Amniotic stem cell (primary cell): ENCODE measurements at regions not wholly inside any gene's neighbourhood (a gene's known extent, or its start where the extent isn't known, plus 50 kb on each side); places are given as distances from the start of the nearest gene placed in this dataset.

Source experiments
- DNase-seq: peaks from one replicate; lab custom pipeline; 2025; lab: John Stamatoyannopoulos, UW

DNA sequence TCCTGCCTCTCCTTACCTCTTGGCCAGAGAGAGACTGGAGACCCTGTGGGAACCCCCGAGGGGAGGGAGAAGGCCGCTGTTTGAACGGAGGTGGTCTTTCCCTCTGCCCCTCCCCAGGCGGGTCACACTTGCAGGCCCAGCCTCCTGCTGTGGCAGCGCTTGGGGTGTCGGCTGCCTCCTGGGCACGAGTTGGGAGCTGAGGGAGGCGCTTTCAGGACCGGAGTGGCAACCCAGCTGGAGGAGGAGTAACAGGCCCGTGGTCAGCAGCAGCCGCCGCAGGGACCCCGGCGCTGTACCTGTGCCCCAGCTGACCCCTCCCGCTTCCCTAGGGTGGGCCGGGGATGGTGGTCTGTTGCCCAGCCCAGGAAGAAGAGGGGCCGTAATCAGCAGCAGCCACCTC lies 278.3 kb downstream of the SEC14L1 start:
- no peak for DNase-seq

DNA sequence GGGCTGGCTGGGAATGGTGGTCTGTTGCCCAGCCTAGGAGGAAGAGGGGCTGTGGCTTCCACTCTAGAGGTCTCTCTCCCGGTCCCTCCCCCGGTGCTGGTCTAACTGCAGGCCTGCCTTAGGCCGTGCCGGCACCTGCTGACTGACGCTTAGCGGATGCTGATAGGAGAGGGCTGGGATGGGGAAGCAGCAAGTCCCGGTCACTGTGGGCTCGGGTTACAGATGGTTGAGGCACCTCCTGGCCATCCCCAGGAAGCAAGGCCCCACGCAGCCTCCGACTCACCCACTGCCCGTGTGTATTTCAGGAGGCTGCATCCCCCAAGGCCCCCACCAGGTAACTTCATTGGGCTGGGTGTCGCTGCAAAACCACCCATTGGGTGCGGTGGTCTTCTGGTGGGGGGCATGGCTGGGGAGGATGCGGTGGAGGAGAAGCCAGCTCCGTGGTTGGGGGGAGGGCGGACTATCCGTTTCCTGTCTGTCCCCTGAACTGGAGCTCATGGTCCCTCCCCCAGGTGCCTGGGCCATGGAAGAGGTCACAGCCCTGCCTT lies 278.9 kb downstream of the SEC14L1 start:
- DNase-seq, result no peak

- no peak for DNase-seq
Measured at GRCh38 chr17:77420095-77420803, 279.5 kb downstream of the SEC14L1 start.

GRCh38 chr17:77420804-77421629 lies 280.2 kb downstream of the SEC14L1 start:
- no peak for DNase-seq

DNA sequence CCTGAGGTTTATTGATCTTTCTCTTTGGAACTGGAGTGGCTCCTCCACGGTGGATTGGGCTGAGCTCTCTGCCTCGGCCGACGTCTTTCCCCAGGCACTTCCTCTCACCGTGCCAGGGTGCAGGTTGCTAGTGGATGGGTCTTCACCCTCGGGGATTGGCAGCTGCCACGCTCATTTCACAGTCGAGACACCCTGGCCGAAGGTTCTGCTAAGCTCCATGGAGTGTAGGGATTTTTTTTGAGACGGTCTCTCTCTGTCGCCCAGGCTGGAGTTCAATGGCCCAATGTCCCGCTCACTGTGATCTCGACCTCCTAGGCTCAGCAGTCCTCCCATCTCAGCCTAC lies 280.8 kb downstream of the SEC14L1 start:
- DNase-seq, result no peak

- DNase-seq, result no peak
Measured at GRCh38 chr17:77422104-77422747, 281.5 kb downstream of the SEC14L1 start.

GRCh38 chr17:77422748-77423113 lies 282.0 kb downstream of the SEC14L1 start:
- no peak for DNase-seq

DNA sequence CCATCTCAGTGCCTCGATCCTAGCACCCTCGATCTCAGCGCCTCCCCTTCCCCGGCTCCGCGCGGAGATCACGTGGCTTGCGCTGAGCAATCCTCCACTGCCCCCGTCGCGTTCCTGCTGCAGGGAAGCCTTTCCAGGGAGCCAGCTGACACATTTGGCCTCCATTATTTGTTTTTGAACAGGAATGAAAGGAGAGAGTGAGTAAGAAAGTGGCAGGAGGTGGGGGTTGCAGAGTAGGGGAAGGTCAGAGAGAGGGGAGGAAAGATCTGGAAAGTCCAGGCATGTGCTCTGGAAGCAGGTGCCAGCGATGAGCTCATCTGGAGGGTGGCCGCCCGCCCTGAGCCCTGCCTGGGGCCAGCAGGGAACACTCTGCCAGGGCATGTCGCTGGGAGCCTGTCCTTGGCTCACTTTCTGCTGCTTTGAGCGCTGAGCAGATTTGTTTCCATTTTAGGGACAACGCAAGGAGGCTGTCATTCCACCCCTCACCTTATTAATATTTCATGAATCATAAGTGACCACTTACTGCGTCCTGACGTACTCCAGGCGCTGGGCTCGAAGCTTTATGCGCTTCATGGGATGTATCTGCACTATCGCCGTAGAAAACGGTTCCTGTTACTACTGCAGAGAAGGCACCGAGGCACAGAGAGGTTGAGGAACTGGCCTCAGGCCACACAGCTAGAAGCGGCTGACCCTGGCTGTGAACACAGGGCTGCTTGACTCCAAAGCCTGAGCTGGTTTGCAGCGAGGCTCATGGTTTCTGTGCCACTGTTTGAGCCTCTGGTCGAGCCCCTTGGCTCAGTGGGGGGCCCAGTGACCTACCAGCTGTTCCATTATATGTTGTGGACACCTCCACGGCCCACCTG lies 283.1 kb downstream of the SEC14L1 start:
- DNase-seq, result peak; percentile 89

GRCh38 chr17:77424585-77425344 lies 284.0 kb downstream of the SEC14L1 start:
- DNase-seq, result no peak

DNA sequence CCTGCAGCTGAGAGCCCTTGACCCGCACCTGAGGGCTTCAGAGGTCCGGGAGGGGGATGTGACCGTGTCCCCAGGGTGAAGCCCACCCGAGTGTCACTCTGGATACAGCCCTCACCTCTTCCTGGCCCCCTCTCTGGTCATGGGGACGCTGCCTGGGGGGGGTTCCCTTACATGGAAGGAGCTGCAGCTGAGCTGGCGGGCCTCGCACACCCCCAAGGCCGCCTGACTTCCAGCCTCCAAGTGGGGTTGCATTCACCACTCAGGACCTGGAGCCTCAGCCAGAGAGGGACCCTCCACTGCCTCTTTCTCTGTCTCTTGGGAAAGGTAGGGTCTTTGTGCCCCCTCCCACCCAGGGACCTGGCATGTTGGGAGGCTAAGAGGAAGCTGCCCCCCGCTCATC lies 284.6 kb downstream of the SEC14L1 start:
- DNase-seq, result no peak

GRCh38 chr17:77425791-77426641 lies 285.2 kb downstream of the SEC14L1 start:
- DNase-seq, result no peak

- DNase-seq, result no peak
Measured at GRCh38 chr17:77426676-77427386, 286.1 kb downstream of the SEC14L1 start.

DNA sequence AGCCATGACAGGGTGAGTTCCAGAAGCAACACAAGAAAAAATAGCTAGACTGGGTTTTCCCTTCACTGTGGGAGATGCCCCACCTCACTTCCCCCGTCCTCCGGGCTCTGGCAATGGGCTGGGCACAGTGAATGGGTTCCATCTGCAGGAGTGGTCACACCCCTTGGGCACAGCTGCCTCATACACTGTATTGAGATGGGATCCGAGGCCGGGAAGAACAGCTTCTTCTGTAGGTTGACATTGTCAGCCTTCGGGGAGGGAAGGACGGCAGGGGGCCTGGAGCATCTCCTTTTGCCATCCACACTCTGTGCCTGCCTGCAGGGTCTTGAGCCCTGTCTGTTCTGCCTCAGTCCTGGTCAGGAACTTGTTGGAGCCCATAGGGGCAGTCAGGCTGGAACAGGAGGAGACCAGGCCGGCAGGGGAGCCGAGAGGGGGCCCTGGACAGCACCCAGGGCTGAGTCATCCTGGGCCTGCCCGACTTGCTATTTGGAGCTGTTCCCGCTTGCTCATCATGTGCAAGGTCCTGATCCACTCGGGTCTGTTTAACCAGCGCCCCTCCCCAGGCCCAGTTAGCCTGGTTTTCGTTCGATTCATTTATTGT lies 286.7 kb downstream of the SEC14L1 start:
- peak; percentile 65 for DNase-seq

DNA sequence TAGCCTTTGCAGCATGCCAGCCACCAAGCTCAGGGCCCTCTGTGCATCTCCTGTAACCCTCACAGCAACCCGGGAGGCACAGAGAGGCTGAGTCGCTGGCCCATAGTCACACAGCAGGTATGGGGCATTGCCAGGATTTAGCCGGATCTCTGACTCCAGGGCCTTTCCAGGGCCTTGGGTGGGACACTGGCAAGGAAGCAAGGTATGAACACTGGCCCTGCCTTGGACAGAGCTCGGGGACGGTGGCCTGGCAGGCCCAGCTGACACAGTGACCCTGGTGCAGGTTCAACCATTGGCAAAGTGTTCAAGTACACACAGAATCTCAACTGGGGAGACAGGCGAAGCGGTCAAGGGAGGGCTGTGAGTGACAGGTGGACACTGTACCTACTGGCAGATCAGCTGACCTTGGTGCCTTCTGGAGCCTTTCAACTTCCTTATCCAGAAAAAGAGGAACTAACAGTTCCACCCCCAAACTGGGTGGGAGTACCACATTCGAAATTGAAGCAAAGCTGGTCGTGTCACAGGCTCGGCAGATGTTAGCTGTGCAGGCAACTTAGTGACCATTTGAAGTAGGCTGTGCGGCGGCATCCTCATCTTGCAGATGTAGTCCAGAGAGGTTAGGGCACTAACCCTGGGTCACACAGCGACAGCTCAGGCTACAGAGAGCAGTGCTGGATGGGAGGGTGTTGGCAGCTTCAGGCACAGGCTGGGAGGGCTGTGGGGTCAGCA lies 287.4 kb downstream of the SEC14L1 start:
- no peak for DNase-seq

DNA sequence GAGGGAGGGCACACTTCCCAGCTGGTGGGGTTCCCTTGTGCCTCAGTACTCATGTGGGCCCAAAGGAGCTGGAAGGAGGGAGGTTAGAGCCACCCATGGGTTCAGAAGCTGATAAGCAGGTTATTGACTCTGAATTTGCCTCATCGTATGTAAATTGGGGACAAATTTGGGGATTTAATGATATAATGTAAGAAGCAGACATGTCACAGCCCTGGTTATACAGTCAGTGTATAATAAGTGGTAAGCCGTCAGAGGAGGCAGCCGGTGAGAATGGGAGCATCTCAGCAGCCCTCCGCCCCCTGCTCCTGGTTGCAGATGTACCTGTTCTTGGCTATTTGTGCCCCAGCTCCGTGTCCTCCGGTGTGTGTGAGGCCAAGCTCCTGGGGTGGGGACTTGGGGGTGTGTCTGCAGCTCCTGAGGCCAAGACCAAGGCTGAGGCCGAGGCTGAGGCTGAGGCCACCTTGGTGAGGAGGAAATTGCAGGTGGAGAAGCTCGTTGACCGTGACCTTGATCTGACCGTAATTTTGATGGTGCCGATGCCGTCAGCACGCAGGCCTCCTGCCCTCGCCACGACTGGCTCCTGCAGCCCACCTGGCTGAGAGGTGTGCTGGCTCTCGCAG lies 288.1 kb downstream of the SEC14L1 start:
- DNase-seq, result no peak

- DNase-seq, result no peak
Measured at GRCh38 chr17:77429369-77429968, 288.7 kb downstream of the SEC14L1 start.

- DNase-seq, result peak; percentile 97
Measured at GRCh38 chr17:77429969-77430752, 289.4 kb downstream of the SEC14L1 start.
